ENCODE measurements at regions not wholly inside any gene's neighbourhood (a gene's known extent, or its start where the extent isn't known, plus 50 kb on each side); places are given as distances from the start of the nearest gene placed in this dataset.

- H3K4me3 ChIP-seq (ENCODE audit: low read length): no peak overlapping the region
- no peak for TF ChIP-seq CTCF (conservative IDR thresholded peaks at IDR 0.05; ENCODE audit: low read length)
- DNase-seq (ENCODE audit: low read depth): no peak
Observed at GRCh38 chr2:19667536-19667949, 234.2 kb downstream of the TTC32 start.

GRCh38 chr2:19667085-19667484 is 234.7 kb downstream of the TTC32 start:
- peak; percentile 56 for TF ChIP-seq CTCF (conservative IDR thresholded peaks at IDR 0.05; ENCODE audit: low read length)
- peak; percentile 54 for DNase-seq (ENCODE audit: low read depth)
- H3K4me3 ChIP-seq (ENCODE audit: low read length): no peak overlapping the region

GRCh38 chr2:19664646-19665045 is 237.1 kb downstream of the TTC32 start:
- no peak for TF ChIP-seq CTCF (conservative IDR thresholded peaks at IDR 0.05; ENCODE audit: low read length)
- no peak overlapping the region for H3K4me3 ChIP-seq (ENCODE audit: low read length)
- DNase-seq (ENCODE audit: low read depth): no peak

- DNase-seq (ENCODE audit: low read depth): no peak
- no peak overlapping the region for H3K4me3 ChIP-seq (ENCODE audit: low read length)
- TF ChIP-seq CTCF (conservative IDR thresholded peaks at IDR 0.05; ENCODE audit: low read length): no peak
Observed at GRCh38 chr2:19659024-19659792, 242.6 kb downstream of the TTC32 start.

- TF ChIP-seq CTCF (conservative IDR thresholded peaks at IDR 0.05; ENCODE audit: low read length): no peak
Observed at GRCh38 chr2:19656011-19656410, 245.8 kb downstream of the TTC32 start.

GRCh38 chr2:19654310-19655090 is 247.3 kb downstream of the TTC32 start:
- H3K4me3 ChIP-seq (ENCODE audit: low read length): no peak overlapping the region
- DNase-seq (ENCODE audit: low read depth): no peak
- TF ChIP-seq CTCF (conservative IDR thresholded peaks at IDR 0.05; ENCODE audit: low read length): no peak

More at GRCh38 chr2:19656011-19656410, 245.8 kb downstream of the TTC32 start:
- H3K4me3 ChIP-seq (ENCODE audit: low read length): no peak overlapping the region
- DNase-seq (ENCODE audit: low read depth): no peak

GRCh38 chr2:19653509-19653908 is 248.3 kb downstream of the TTC32 start:
- no peak overlapping the region for H3K4me3 ChIP-seq (ENCODE audit: low read length)
- no peak for DNase-seq (ENCODE audit: low read depth)
- TF ChIP-seq CTCF (conservative IDR thresholded peaks at IDR 0.05; ENCODE audit: low read length): no peak
